ENCODE measurements at regions not wholly inside any gene's neighbourhood (a gene's known extent, or its start where the extent isn't known, plus 50 kb on each side); places are given as distances from the start of the nearest gene placed in this dataset.

- DNase-seq (ENCODE audit: low read depth in 1 of 2, low spot score in 1 of 2), result no peak
- Histone ChIP-seq H3K27ac (no peak overlapping the region), H3K36me3 (no peaks in the 10 kb centered on the region), H3K9me3 (ENCODE audit: low read depth) (no peaks in the 10 kb centered on the region), H3K4me1 (ENCODE audit: low read depth) (no peaks in the 10 kb centered on the region), H3K27me3 (no peaks in the 10 kb centered on the region), H3K4me3 (no peak overlapping the region)
- no peak for TF ChIP-seq CTCF (IDR thresholded peaks at IDR 0.05; ENCODE audit: low read depth, low read length)
Measured at GRCh38 chr18:22860807-22861206, 72.3 kb upstream of the RBBP8 start.

DNA sequence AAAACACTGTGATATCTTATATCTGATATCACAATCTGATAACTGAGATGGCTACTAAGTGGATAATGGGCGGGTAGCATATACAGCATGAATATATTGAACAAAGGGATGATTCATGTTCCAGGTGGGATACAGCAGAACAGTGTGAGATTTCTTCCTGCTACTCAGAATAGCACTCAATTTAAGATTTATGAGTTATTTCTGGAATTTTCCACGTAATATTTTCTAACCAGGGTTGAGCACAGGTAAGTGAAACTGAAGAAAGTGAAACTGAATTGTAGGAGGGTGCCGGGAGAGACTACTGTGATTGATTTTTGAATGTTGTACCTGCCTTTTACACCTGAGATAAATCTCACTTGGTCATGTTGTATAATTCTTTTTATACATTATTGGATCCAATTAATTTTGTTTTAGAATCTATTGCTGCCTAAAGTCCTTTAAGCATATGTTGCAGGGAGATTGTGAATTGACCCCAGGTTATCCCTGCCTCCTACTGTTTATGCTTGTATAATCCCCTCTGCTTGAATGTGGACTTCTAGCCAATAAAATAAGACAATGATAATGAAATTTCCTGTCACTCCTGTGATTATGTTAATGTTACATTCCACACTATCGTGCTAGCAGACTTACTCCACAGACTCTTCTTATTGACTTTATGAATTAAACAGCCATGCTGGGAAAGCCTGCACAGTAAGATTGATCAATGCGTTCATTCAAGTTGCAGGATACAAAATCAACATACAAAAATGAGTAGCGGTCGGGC is 67.6 kb upstream of the RBBP8 start:
- Histone ChIP-seq H3K4me1 (ENCODE audit: low read depth) (no peaks in the 10 kb centered on the region), H3K27ac (no peak overlapping the region), H3K9me3 (ENCODE audit: low read depth) (no peaks in the 10 kb centered on the region), H3K4me3 (no peak overlapping the region), H3K36me3 (no peaks in the 10 kb centered on the region), H3K27me3 (no peaks in the 10 kb centered on the region)
- no peak for TF ChIP-seq CTCF (IDR thresholded peaks at IDR 0.05; ENCODE audit: low read depth, low read length)
- DNase-seq (ENCODE audit: low read depth in 1 of 2, low spot score in 1 of 2), result no peak

DNA sequence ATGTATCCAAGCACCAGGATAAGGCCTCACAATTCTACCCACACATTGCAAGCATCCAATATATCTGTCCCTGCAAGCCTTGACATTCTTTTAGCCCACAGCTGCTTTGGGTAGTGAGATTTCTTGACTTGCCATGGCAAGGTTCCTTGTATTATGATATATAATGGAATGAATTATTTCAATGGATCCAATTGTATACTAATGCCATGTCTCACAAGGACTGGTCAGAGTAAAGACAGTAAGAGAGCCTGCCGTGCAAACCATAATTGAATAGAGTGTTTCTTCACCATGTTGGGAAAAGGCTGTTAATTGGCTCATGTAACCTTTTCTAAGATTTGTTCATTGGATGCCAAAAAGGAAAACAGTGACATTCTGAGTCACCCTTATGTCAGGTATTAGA is 64.3 kb upstream of the RBBP8 start:
- no peak overlapping the region for H3K4me3 ChIP-seq
- H3K27me3 ChIP-seq, result no peaks in the 10 kb centered on the region
- no peaks in the 10 kb centered on the region for H3K36me3 ChIP-seq
- peaks cover 18% of the 10 kb centered on the region for H3K4me1 ChIP-seq (ENCODE audit: low read depth)
- DNase-seq (ENCODE audit: low read depth in 1 of 2, low spot score in 1 of 2), result no peak
- no peak overlapping the region for H3K27ac ChIP-seq
- H3K9me3 ChIP-seq (ENCODE audit: low read depth), result no peaks in the 10 kb centered on the region
- TF ChIP-seq CTCF (IDR thresholded peaks at IDR 0.05; ENCODE audit: low read depth, low read length), result no peak

GRCh38 chr18:22871809-22872525 is 61.2 kb upstream of the RBBP8 start:
- peaks cover 22% of the 10 kb centered on the region for H3K4me1 ChIP-seq (ENCODE audit: low read depth)
- no peak overlapping the region for H3K4me3 ChIP-seq
- H3K36me3 ChIP-seq, result no peaks in the 10 kb centered on the region
- peak overlapping the region; percentile 55 for H3K27ac ChIP-seq
- H3K27me3 ChIP-seq, result no peaks in the 10 kb centered on the region
- no peak for TF ChIP-seq CTCF (IDR thresholded peaks at IDR 0.05; ENCODE audit: low read depth, low read length)
- H3K9me3 ChIP-seq (ENCODE audit: low read depth), result no peaks in the 10 kb centered on the region
- DNase-seq (ENCODE audit: low read depth in 1 of 2, low spot score in 1 of 2), result peak in 1 of 2 donors; percentile 52

GRCh38 chr18:22872900-22873537 is 60.1 kb upstream of the RBBP8 start:
- Histone ChIP-seq H3K27ac (no peak overlapping the region), H3K4me1 (ENCODE audit: low read depth) (peaks cover 22% of the 10 kb centered on the region), H3K9me3 (ENCODE audit: low read depth) (no peaks in the 10 kb centered on the region), H3K4me3 (no peak overlapping the region), H3K27me3 (no peaks in the 10 kb centered on the region), H3K36me3 (no peaks in the 10 kb centered on the region)
- peak in 1 of 2 donors; percentile 13 for DNase-seq (ENCODE audit: low read depth in 1 of 2, low spot score in 1 of 2)
- TF ChIP-seq CTCF (IDR thresholded peaks at IDR 0.05; ENCODE audit: low read depth, low read length), result no peak
